Kidney tubule cell (primary cell): ENCODE measurements at regions not wholly inside any gene's neighbourhood (a gene's known extent, or its start where the extent isn't known, plus 50 kb on each side); places are given as distances from the start of the nearest gene placed in this dataset.
"Not testable (repeated sequence)": the region's sequence is repeated elsewhere in the genome, so short reads cannot be mapped to it uniquely, and the experiment has no call there.

Experiments used
- DNase-seq: peaks from one replicate; pipeline ENCODE4 v3.0.0-alpha.2; 2018; ENCODE audit warnings: low spot score

- not testable (repeated sequence) for DNase-seq
Measured at GRCh38 chrX:92873359-92874055, 799.9 kb downstream of the NAP1L3 start.

GRCh38 chrX:92849998-92850397 is 823.4 kb downstream of the NAP1L3 start:
- not testable (repeated sequence) for DNase-seq

GRCh38 chrX:92843920-92844319 is 829.5 kb downstream of the NAP1L3 start:
- peak; percentile 4 for DNase-seq

GRCh38 chrX:92832750-92833149 is 840.6 kb downstream of the NAP1L3 start:
- not testable (repeated sequence) for DNase-seq

- DNase-seq: not testable (repeated sequence)
Measured at GRCh38 chrX:92830083-92830482, 843.3 kb downstream of the NAP1L3 start.

GRCh38 chrX:92821580-92822152 is 851.7 kb downstream of the NAP1L3 start:
- DNase-seq: not testable (repeated sequence)

GRCh38 chrX:92792080-92792479 is 881.3 kb downstream of the NAP1L3 start:
- not testable (repeated sequence) for DNase-seq

- DNase-seq: not testable (repeated sequence)
Measured at GRCh38 chrX:92780075-92780474, 893.3 kb downstream of the NAP1L3 start.

- not testable (repeated sequence) for DNase-seq
Measured at GRCh38 chrX:92774016-92774415, 899.4 kb downstream of the NAP1L3 start.

GRCh38 chrX:92760963-92761362 is 912.4 kb downstream of the NAP1L3 start:
- DNase-seq: not testable (repeated sequence)
